ENCODE measurements at regions not wholly inside any gene's neighbourhood (a gene's known extent, or its start where the extent isn't known, plus 50 kb on each side); places are given as distances from the start of the nearest gene placed in this dataset.

- Histone ChIP-seq H3K4me1 (ENCODE audit: insufficient read depth, low read length) (no peaks in the 10 kb centered on the region), H3K4me3 (ENCODE audit: low read depth in 1 of 2, low read length in 2 of 2) (no peak overlapping the region), H3K9ac (ENCODE audit: low read depth, low read length) (no peak overlapping the region), H3K79me2 (ENCODE audit: insufficient read depth, low read length) (no peaks in the 10 kb centered on the region), H3K4me2 (ENCODE audit: insufficient read depth, low read length) (no peak overlapping the region), H3K36me3 (ENCODE audit: insufficient read depth, low read length) (no peaks in the 10 kb centered on the region), H3K27me3 (ENCODE audit: insufficient read depth, low read length, poor library complexity) (peaks cover 2% of the 10 kb centered on the region), H3K9me3 (ENCODE audit: insufficient read depth, low read length, severe bottlenecking) (no peaks in the 10 kb centered on the region), H2AFZ (ENCODE audit: low read depth, low read length) (no peak overlapping the region; the same call in 1 of the 2 replicates), H4K20me1 (ENCODE audit: insufficient read depth, low read length) (no peaks in the 10 kb centered on the region), H3K27ac (ENCODE audit: low read length) (no peak overlapping the region)
- TF ChIP-seq, protein P1, sequence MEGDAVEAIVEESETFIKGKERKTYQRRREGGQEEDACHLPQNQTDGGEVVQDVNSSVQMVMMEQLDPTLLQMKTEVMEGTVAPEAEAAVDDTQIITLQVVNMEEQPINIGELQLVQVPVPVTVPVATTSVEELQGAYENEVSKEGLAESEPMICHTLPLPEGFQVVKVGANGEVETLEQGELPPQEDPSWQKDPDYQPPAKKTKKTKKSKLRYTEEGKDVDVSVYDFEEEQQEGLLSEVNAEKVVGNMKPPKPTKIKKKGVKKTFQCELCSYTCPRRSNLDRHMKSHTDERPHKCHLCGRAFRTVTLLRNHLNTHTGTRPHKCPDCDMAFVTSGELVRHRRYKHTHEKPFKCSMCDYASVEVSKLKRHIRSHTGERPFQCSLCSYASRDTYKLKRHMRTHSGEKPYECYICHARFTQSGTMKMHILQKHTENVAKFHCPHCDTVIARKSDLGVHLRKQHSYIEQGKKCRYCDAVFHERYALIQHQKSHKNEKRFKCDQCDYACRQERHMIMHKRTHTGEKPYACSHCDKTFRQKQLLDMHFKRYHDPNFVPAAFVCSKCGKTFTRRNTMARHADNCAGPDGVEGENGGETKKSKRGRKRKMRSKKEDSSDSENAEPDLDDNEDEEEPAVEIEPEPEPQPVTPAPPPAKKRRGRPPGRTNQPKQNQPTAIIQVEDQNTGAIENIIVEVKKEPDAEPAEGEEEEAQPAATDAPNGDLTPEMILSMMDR (IDR thresholded peaks at IDR 0.05; ENCODE audit: borderline replicate concordance, extremely low read depth, low read length, poor library complexity, severe bottlenecking): no peak
- no peak for TF ChIP-seq EZH2 (IDR thresholded peaks at IDR 0.05; ENCODE audit: borderline replicate concordance, low read depth, low read length, severe bottlenecking)
- DNase-seq (no peak), ATAC-seq (ENCODE audit: insufficient read depth, low read depth) (no peak)
Observed at GRCh38 chr10:2150288-2150687, 413.0 kb upstream of the ADARB2 start.

- H3K4me1 ChIP-seq (ENCODE audit: insufficient read depth, low read length): no peaks in the 10 kb centered on the region
- H2AFZ ChIP-seq (ENCODE audit: low read depth, low read length): no peak overlapping the region
- H3K4me3 ChIP-seq (ENCODE audit: low read depth in 1 of 2, low read length in 2 of 2): no peak overlapping the region
- TF ChIP-seq EZH2 (IDR thresholded peaks at IDR 0.05; ENCODE audit: borderline replicate concordance, low read depth, low read length, severe bottlenecking): no peak
- TF ChIP-seq, protein P1 (IDR thresholded peaks at IDR 0.05; ENCODE audit: borderline replicate concordance, extremely low read depth, low read length, poor library complexity, severe bottlenecking): no peak
- peaks cover 2% of the 10 kb centered on the region for H3K27me3 ChIP-seq (ENCODE audit: insufficient read depth, low read length, poor library complexity)
- no peak overlapping the region for H3K4me2 ChIP-seq (ENCODE audit: insufficient read depth, low read length)
- no peaks in the 10 kb centered on the region for H3K79me2 ChIP-seq (ENCODE audit: insufficient read depth, low read length)
- H3K36me3 ChIP-seq (ENCODE audit: insufficient read depth, low read length): no peaks in the 10 kb centered on the region
- H3K27ac ChIP-seq (ENCODE audit: low read length): no peak overlapping the region
- no peaks in the 10 kb centered on the region for H4K20me1 ChIP-seq (ENCODE audit: insufficient read depth, low read length)
- ATAC-seq (ENCODE audit: insufficient read depth, low read depth) (no peak), DNase-seq (no peak)
- no peak overlapping the region for H3K9ac ChIP-seq (ENCODE audit: low read depth, low read length)
- no peaks in the 10 kb centered on the region for H3K9me3 ChIP-seq (ENCODE audit: insufficient read depth, low read length, severe bottlenecking)
Observed at GRCh38 chr10:2145926-2146478, 408.7 kb upstream of the ADARB2 start.

DNA sequence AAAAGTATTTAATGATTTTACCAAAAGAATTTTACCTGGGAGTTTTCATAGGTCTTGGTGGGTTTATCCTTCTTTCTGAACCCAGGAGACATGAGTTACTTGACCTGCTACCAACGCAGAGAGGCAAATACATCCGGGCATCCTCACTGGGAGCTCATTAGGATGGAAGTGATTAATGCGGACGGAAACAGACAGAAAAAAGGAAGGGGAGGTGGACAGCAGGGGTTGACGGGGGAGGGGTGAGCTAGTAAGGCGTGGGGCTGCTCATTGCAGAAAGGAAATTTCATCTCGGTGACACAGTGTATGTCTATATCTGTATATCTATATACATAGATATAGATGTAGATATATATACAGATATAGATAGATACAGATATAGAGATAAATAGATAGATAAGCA lies 408.2 kb upstream of the ADARB2 start:
- no peak overlapping the region for H2AFZ ChIP-seq (ENCODE audit: low read depth, low read length)
- H3K79me2 ChIP-seq (ENCODE audit: insufficient read depth, low read length): no peaks in the 10 kb centered on the region
- TF ChIP-seq, protein P1 (IDR thresholded peaks at IDR 0.05; ENCODE audit: borderline replicate concordance, extremely low read depth, low read length, poor library complexity, severe bottlenecking): no peak
- no peak for TF ChIP-seq EZH2 (IDR thresholded peaks at IDR 0.05; ENCODE audit: borderline replicate concordance, low read depth, low read length, severe bottlenecking)
- no peak overlapping the region for H3K4me2 ChIP-seq (ENCODE audit: insufficient read depth, low read length)
- no peak overlapping the region for H3K4me3 ChIP-seq (ENCODE audit: low read depth in 1 of 2, low read length in 2 of 2)
- H4K20me1 ChIP-seq (ENCODE audit: insufficient read depth, low read length): no peaks in the 10 kb centered on the region
- H3K9me3 ChIP-seq (ENCODE audit: insufficient read depth, low read length, severe bottlenecking): no peaks in the 10 kb centered on the region
- ATAC-seq (ENCODE audit: insufficient read depth, low read depth) (no peak), DNase-seq (no peak)
- no peak overlapping the region for H3K27ac ChIP-seq (ENCODE audit: low read length)
- H3K36me3 ChIP-seq (ENCODE audit: insufficient read depth, low read length): no peaks in the 10 kb centered on the region
- no peak overlapping the region for H3K9ac ChIP-seq (ENCODE audit: low read depth, low read length)
- H3K4me1 ChIP-seq (ENCODE audit: insufficient read depth, low read length): no peaks in the 10 kb centered on the region
- H3K27me3 ChIP-seq (ENCODE audit: insufficient read depth, low read length, poor library complexity): no peaks in the 10 kb centered on the region

- H3K36me3 ChIP-seq (ENCODE audit: insufficient read depth, low read length): no peaks in the 10 kb centered on the region
- DNase-seq: no peak
- no peaks in the 10 kb centered on the region for H4K20me1 ChIP-seq (ENCODE audit: insufficient read depth, low read length)
Observed at GRCh38 chr10:2144584-2144983, 407.3 kb upstream of the ADARB2 start.

More at GRCh38 chr10:2144584-2144983, 407.3 kb upstream of the ADARB2 start:
- TF ChIP-seq, protein P1 (IDR thresholded peaks at IDR 0.05; ENCODE audit: borderline replicate concordance, extremely low read depth, low read length, poor library complexity, severe bottlenecking): no peak
- no peak for TF ChIP-seq EZH2 (IDR thresholded peaks at IDR 0.05; ENCODE audit: borderline replicate concordance, low read depth, low read length, severe bottlenecking)
- Histone ChIP-seq H3K9me3 (ENCODE audit: insufficient read depth, low read length, severe bottlenecking) (no peaks in the 10 kb centered on the region), H3K4me3 (ENCODE audit: low read depth in 1 of 2, low read length in 2 of 2) (no peak overlapping the region), H3K79me2 (ENCODE audit: insufficient read depth, low read length) (no peaks in the 10 kb centered on the region), H3K9ac (ENCODE audit: low read depth, low read length) (no peak overlapping the region), H3K4me2 (ENCODE audit: insufficient read depth, low read length) (no peak overlapping the region), H3K27ac (ENCODE audit: low read length) (no peak overlapping the region), H3K27me3 (ENCODE audit: insufficient read depth, low read length, poor library complexity) (no peaks in the 10 kb centered on the region), H2AFZ (ENCODE audit: low read depth, low read length) (no peak overlapping the region), H3K4me1 (ENCODE audit: insufficient read depth, low read length) (no peaks in the 10 kb centered on the region)
- ATAC-seq (ENCODE audit: insufficient read depth, low read depth): no peak

Data from DND-41 (cell line).